T-helper 2 cell (primary cell): ENCODE measurements at regions not wholly inside any gene's neighbourhood (a gene's known extent, or its start where the extent isn't known, plus 50 kb on each side); places are given as distances from the start of the nearest gene placed in this dataset.
"Not testable (repeated sequence)": the region's sequence is repeated elsewhere in the genome, so short reads cannot be mapped to it uniquely, and the experiment has no call there.

Source experiments
- DNase-seq, 5 experiments: peaks; one replicate each; pipeline versions ENCODE4 v3.0.0 to v3.0.0-alpha.2; 2012 to 2022

GRCh38 chr12:61530456-61530855, 729.7 kb upstream of the USP15 start:
- no peak for DNase-seq

GRCh38 chr12:61531195-61531594, 729.0 kb upstream of the USP15 start:
- DNase-seq: no peak

GRCh38 chr12:61536117-61536516, 724.1 kb upstream of the USP15 start:
- no peak for DNase-seq

- no peak for DNase-seq
These were observed 723.7 kb upstream of the USP15 start for GRCh38 chr12:61536525-61536924.

GRCh38 chr12:61538951-61539350, 721.3 kb upstream of the USP15 start:
- DNase-seq: no peak

GRCh38 chr12:61542551-61542950, 717.7 kb upstream of the USP15 start:
- DNase-seq: no peak

- no peak for DNase-seq
These were observed 713.9 kb upstream of the USP15 start for GRCh38 chr12:61546296-61546695.

- DNase-seq: no peak
These were observed 707.1 kb upstream of the USP15 start for GRCh38 chr12:61553091-61553490.

- DNase-seq: no peak
These were observed 705.8 kb upstream of the USP15 start for GRCh38 chr12:61554268-61555008.

GRCh38 chr12:61563665-61564450, 696.3 kb upstream of the USP15 start:
- DNase-seq: no peak

- DNase-seq: no peak
These were observed 695.7 kb upstream of the USP15 start for GRCh38 chr12:61564466-61564865.

GRCh38 chr12:61566183-61566582, 694.0 kb upstream of the USP15 start:
- no peak for DNase-seq

GRCh38 chr12:61574339-61574738, 685.9 kb upstream of the USP15 start:
- no peak for DNase-seq

GRCh38 chr12:61584943-61585342, 675.3 kb upstream of the USP15 start:
- no peak for DNase-seq

- not testable (repeated sequence) for DNase-seq
These were observed 669.3 kb upstream of the USP15 start for GRCh38 chr12:61590864-61591263.

- no peak for DNase-seq
These were observed 650.1 kb upstream of the USP15 start for GRCh38 chr12:61610143-61610542.

- no peak for DNase-seq
These were observed 630.5 kb upstream of the USP15 start for GRCh38 chr12:61629702-61630101.

GRCh38 chr12:61646639-61647038, 613.6 kb upstream of the USP15 start:
- no peak for DNase-seq

GRCh38 chr12:61647566-61647965, 612.6 kb upstream of the USP15 start:
- DNase-seq: no peak

GRCh38 chr12:61652265-61652664, 607.9 kb upstream of the USP15 start:
- DNase-seq: no peak

GRCh38 chr12:61654698-61655097, 605.5 kb upstream of the USP15 start:
- no peak for DNase-seq

GRCh38 chr12:61655241-61655640, 605.0 kb upstream of the USP15 start:
- DNase-seq: no peak

GRCh38 chr12:61667676-61668075, 592.5 kb upstream of the USP15 start:
- DNase-seq: no peak

- no peak for DNase-seq
These were observed 583.7 kb upstream of the USP15 start for GRCh38 chr12:61676520-61676919.
